ENCODE measurements at regions not wholly inside any gene's neighbourhood (a gene's known extent, or its start where the extent isn't known, plus 50 kb on each side); places are given as distances from the start of the nearest gene placed in this dataset.
"Not testable (repeated sequence)": the region's sequence is repeated elsewhere in the genome, so short reads cannot be mapped to it uniquely, and the experiment has no call there.

- no peak for DNase-seq
These were observed 116.6 kb upstream of the CEP162 start for GRCh38 chr6:84344005-84344404.

DNA sequence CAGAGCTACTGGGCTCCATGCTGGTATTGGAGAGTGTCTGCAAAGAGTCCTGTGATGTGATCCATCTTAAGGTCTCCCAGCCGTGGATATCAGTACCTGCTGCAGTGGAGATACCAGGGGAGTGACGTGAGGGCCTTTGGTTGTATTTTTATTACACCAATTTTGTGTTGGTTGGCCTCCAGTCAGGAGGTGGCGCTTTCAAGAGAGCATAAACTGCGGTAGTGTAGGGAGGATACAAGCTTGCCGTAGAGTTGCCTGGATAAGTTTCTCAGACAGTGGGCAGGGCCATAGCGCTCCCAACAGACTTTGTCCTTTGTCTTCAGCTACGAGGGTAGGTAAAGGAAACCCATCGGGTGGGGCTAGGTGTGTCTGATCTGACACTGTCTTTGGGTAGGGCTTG, 113.0 kb upstream of the CEP162 start:
- DNase-seq = no peak

GRCh38 chr6:84333842-84334241, 106.4 kb upstream of the CEP162 start:
- no peak for DNase-seq

- no peak for DNase-seq
These were observed 104.9 kb upstream of the CEP162 start for GRCh38 chr6:84332139-84333034.

GRCh38 chr6:84330325-84330724, 102.9 kb upstream of the CEP162 start:
- DNase-seq = no peak

DNA sequence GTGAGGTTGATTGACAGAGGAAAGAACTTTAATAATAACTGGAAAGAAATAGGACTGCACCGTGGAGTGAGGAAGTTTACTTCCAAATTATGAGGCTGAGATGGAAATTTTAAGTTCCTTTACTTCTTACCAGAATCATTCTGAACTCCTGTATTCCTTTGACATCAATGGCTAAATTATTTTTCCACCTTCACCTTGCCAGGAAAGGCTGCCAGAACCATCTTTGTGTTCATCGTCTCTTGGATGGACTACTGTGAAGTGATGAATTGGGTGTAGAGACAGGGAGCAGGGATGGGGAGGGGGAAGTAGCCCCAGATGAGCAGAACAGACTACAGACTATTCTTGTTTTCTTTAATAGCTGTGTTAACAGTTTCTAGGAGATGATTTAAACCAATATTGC, 102.1 kb upstream of the CEP162 start:
- no peak for DNase-seq

DNA sequence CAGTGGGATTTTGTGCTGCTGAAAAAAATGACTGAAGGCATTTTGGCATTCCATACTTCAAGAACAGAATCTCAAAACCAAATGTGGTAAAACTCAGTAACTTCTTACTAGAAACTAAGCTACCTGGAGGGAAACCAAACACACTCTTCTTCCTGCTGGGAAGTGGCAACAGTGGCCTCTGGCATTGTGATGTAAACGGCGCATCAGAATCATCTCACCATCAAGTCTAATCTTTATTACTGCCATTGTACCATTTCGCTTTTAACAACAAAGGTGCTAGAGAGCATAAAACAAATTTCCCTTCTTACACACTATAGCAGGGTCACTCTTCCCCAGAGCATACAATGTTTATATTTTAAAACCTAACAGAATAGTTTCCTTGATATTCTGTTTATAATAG, 101.6 kb upstream of the CEP162 start:
- DNase-seq = no peak

DNA sequence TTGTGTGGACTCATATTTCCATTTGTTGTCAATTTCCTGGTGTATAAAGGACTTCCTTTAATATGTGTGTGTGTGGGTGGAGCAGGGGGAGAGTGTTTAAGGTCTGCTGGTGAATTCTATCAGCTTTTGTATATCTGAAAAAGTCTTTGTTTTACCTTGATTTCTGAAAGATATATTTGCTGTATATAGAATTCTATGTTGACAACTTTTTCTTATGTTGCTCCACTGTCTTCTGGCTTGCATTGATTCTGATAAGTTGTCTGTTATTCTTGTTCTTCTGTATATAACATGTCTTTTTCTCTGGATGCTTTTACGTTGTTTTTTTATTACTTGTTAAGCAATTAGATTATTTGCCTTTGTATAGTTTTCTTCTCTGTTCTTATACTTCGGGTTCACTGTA, 90.0 kb upstream of the CEP162 start:
- no peak for DNase-seq

DNA sequence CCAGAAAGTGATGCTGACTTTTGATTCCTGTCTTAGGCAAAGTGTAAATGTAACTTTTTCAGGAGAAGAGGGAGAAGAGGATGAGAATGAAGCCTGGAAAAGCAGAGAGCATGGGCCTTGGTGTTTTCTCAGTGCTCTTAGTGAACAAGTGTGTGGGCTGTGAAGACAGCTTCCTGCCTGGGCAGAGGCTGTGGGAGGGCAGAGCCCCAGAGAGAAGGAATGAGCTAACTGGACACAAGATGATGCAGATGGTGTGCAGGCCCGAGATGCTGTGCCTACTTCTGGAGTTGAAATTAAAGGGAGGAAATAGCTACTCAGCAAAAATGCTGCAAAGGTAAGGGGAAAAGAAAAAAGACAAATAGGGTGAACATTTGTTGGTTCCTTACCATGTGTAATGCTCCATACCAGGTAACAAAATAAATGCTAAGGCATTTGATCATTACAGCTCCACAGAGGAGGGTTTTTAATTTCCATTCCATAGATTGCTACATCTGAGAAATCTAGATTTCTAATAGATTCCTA, 87.0 kb upstream of the CEP162 start:
- no peak for DNase-seq

DNA sequence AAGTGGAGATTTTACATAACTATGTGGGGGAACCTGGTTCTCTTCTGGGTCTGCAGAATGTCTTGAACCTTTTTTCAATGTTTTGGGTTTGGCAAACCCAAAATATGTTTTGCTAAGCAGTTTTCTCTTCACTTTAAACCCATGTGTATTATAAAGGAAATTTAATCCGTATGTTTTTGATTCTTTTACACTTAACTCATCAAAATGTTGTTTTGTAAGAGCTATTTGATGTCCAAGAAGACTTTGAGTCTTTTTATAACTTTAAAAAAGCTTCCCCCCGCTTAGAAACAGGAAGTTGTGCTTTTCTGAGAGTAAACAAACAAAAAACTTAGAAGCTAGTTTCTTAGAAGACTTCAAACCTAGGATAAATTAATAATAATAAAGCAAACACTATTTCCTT, 81.9 kb upstream of the CEP162 start:
- no peak for DNase-seq

GRCh38 chr6:84304881-84305280, 77.4 kb upstream of the CEP162 start:
- no peak for DNase-seq

- not testable (repeated sequence) for DNase-seq
These were observed 63.6 kb upstream of the CEP162 start for GRCh38 chr6:84291033-84291432.

GRCh38 chr6:84284428-84285049, 57.1 kb upstream of the CEP162 start:
- no peak for DNase-seq

DNA sequence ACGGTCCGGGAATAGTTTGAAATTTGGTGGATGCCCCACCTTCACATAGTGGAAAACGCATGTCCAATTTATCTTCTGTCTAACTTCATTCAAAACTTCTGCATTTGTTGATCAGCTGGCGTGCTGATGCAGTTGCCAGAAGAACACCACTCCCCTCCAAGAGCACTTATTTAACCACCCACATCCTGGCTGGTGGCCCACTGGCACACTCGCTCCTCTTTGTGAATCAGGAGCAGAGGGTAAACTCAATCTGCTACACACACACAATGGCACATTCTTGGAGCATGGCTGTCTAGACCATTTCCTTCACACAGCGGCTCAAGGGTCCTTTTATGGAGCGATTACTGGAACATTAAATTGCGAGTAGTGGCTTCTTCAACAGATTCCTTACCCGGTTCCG, 55.1 kb upstream of the CEP162 start:
- no peak for DNase-seq

DNA sequence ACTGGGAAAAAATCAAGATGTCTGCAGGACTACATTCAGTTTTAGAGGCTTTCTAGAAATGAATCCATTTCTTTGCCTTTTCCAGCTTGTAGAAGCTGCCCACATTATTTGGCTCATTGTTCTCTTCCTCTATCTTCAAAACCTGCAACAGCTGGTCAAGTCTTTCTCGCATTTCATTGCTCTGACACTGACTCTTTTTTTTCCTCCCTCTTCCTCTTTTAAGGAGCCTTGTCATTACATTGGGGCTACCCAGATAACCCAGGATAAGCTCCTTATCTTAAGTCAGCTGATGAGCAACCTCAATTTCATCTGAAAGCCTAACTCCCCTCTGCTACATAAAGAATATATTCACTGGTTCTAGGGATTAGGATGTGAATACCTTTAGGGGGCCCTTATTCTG, 53.2 kb upstream of the CEP162 start:
- DNase-seq = no peak

DNA sequence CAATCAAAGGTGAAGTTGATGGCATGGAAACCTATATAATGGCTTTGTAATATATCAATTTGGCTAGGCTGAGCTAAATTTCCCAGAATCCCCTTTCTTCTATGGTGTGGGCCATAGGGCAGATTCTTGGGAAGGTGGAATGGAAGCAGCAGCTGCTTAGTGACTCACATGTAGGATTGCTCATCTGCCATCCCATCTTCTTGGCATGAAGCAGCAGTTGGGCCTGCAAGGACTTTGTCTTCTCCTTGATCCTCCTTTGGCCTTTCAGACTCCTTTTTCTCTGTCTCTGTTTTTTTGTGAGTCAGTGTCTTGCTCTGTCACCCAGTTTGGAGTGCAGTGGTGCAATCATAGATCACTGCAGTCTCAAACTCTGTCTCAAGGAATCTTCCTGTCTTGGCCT, 52.6 kb upstream of the CEP162 start:
- no peak for DNase-seq

DNA sequence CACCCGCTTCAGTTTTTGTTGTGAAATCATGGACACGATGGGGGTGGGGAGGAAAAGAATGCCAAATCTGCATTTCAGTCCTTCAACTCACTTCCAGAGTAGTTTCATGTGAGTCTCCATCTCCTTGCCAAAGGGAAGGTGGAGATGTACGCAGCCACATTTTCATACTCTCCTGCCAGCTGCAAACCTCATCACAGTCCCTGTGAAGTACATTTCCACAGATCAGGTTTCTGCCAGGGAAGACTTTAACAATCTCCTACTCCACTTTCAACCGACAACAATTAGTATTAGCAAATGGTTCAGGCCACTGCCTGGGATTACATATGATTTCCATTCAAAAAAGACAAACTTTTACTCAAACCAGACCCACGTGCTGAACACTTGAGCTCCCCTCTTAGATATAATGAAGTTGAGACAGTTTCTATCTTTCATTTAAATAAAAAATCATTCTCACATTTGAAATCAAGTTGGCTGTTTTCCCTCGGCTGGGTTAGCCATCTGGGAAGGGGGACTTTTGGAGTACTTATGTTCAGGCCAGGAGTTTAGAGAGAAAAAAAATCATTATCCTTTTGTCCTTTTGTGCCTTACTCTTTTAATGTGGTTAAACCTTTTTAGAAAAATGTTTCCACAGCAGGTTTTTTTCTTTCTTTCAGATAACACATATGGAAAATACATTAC, 51.0 kb upstream of the CEP162 start:
- no peak for DNase-seq
